NB4 (cell line): ENCODE measurements at regions not wholly inside any gene's neighbourhood (a gene's known extent, or its start where the extent isn't known, plus 50 kb on each side); places are given as distances from the start of the nearest gene placed in this dataset.

Experiments used
- CTCF ChIP-seq: IDR thresholded peaks from one replicate; pipeline ENCODE4 v1.5.1; 2012; ENCODE audit warnings: low read depth, low read length
- MYC ChIP-seq: IDR thresholded peaks from 2 replicates; pipeline ENCODE4 v1.6.1; 2011; ENCODE audit warnings: low read depth, low read length
- POLR2A ChIP-seq: IDR thresholded peaks from 2 replicates; pipeline ENCODE4 v1.6.1; 2011; ENCODE audit warnings: mild to moderate bottlenecking; ENCODE audit not compliant: insufficient read length; ENCODE audit errors: extremely low read depth
- TF ChIP-seq, protein P1 (sequence below): IDR thresholded peaks from 2 replicates; pipeline ENCODE4 v1.6.1; 2011; ENCODE audit warnings: low read depth, low read length

GRCh38 chr2:84327645-84328249 is 131.3 kb downstream of the SUCLG1 start:
- TF ChIP-seq CTCF (no peak), POLR2A (no peak), MYC (no peak)
- TF ChIP-seq, protein P1, sequence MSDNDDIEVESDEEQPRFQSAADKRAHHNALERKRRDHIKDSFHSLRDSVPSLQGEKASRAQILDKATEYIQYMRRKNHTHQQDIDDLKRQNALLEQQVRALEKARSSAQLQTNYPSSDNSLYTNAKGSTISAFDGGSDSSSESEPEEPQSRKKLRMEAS, result no peak
